CD14-positive monocyte (primary cell): ENCODE measurements at regions not wholly inside any gene's neighbourhood (a gene's known extent, or its start where the extent isn't known, plus 50 kb on each side); places are given as distances from the start of the nearest gene placed in this dataset.

ENCODE experiments used
- DNase-seq, 3 donors: peaks; one replicate each; pipeline ENCODE4 v3.0.0-alpha.2; 2011 to 2022
- H2AFZ ChIP-seq: 2 replicates; pipeline ENCODE4 v1.6.0; 2012; ENCODE audit warnings: mild to moderate bottlenecking, low read depth, low read length, inconsistent platforms; ENCODE audit not compliant: insufficient read depth, poor library complexity, severe bottlenecking
- H3K27ac ChIP-seq, 2 donors: 1 replicate in 1 of 2; 2 replicates in 1 of 2; pipeline ENCODE4 v1.5.1; 2012 to 2013; ENCODE audit warnings: low read length in 2 of 2, control low read depth in 1 of 2, inconsistent platforms in 1 of 2, low read depth in 1 of 2, mild to moderate bottlenecking in 1 of 2
- H3K27me3 ChIP-seq, 2 donors: one replicate each; pipeline versions ENCODE4 v1.6.0 to v1.6.1; 2011 to 2013; ENCODE audit warnings: low read length in 2 of 2; ENCODE audit not compliant: control insufficient read depth in 2 of 2, insufficient read depth in 2 of 2
- H3K36me3 ChIP-seq, 2 donors: replicated peaks in 1 of 2; 1 replicate in 1 of 2; 2 replicates in 1 of 2; pipeline versions ENCODE4 v1.5.1 to v1.6.1; 2012 to 2013; ENCODE audit warnings: low read length in 2 of 2, control low read depth in 1 of 2, inconsistent platforms in 1 of 2, mild to moderate bottlenecking in 1 of 2; ENCODE audit not compliant: insufficient read depth in 2 of 2, control insufficient read depth in 1 of 2
- H3K4me1 ChIP-seq, 2 donors: 1 replicate in 1 of 2; 2 replicates in 1 of 2; pipeline versions ENCODE4 v1.5.1 to v1.6.1; 2012 to 2013; ENCODE audit warnings: low read length in 2 of 2, control low read depth in 1 of 2, inconsistent platforms in 1 of 2, mild to moderate bottlenecking in 1 of 2, moderate library complexity in 1 of 2; ENCODE audit not compliant: insufficient read depth in 2 of 2, control insufficient read depth in 1 of 2
- H3K4me2 ChIP-seq: replicated peaks from 2 replicates; pipeline ENCODE3; 2012; ENCODE audit warnings: low read length, moderate library complexity, mild to moderate bottlenecking; ENCODE audit not compliant: poor library complexity, severe bottlenecking; ENCODE audit errors: extremely low read depth
- H3K4me3 ChIP-seq, 3 experiments: fragments of 200-600 bp in 1 of 3; sonication (generic) in 1 of 3; replicated peaks in 1 of 3; 1 replicate in 2 of 3; 2 replicates in 1 of 3; pipeline ENCODE4 v1.5.1; 2011 to 2013; ENCODE audit warnings: low read length in 3 of 3, mild to moderate bottlenecking in 3 of 3, control low read depth in 2 of 3, low read depth in 2 of 3, inconsistent platforms in 1 of 3, moderate library complexity in 1 of 3
- H3K79me2 ChIP-seq: 2 replicates; pipeline ENCODE4 v1.6.0; 2012; ENCODE audit warnings: mild to moderate bottlenecking, control low read depth, inconsistent platforms, low read length, moderate library complexity; ENCODE audit not compliant: insufficient read depth
- H3K9ac ChIP-seq: 2 replicates; pipeline ENCODE4 v1.6.0; 2017; ENCODE audit warnings: low read length, mild to moderate bottlenecking; ENCODE audit not compliant: insufficient read depth, poor library complexity, severe bottlenecking
- H3K9me3 ChIP-seq, 2 donors: replicated peaks in 1 of 2; 1 replicate in 1 of 2; 2 replicates in 1 of 2; pipeline versions ENCODE4 v1.5.1 to v1.6.1; 2012 to 2013; ENCODE audit warnings: low read length in 2 of 2, control low read depth in 1 of 2; ENCODE audit not compliant: control insufficient read depth in 1 of 2, insufficient read depth in 1 of 2
- H4K20me1 ChIP-seq: 2 replicates; pipeline ENCODE4 v1.6.0; 2012; ENCODE audit warnings: mild to moderate bottlenecking, low read length, control low read depth, moderate library complexity; ENCODE audit not compliant: insufficient read depth
- H3K27ac Mint-ChIP-seq, 7 donors: one replicate each; pipeline ENCODE4 v1.8.0; 2020; ENCODE audit warnings: mild to moderate bottlenecking in 7 of 7, mixed read lengths in 7 of 7, moderate library complexity in 6 of 7, inconsistent platforms in 2 of 7
- H3K27me3 Mint-ChIP-seq, 3 donors: one replicate each; pipeline ENCODE4 v1.8.0; 2021 to 2022; ENCODE audit warnings: low read depth in 3 of 3, mild to moderate bottlenecking in 3 of 3, mixed read lengths in 3 of 3, moderate library complexity in 3 of 3, inconsistent platforms in 1 of 3
- H3K36me3 Mint-ChIP-seq, 2 donors: one replicate each; pipeline ENCODE4 v1.8.0; 2020; ENCODE audit warnings: mixed read lengths in 2 of 2, inconsistent platforms in 1 of 2, mild to moderate bottlenecking in 1 of 2
- H3K4me1 Mint-ChIP-seq: one replicate; pipeline ENCODE4 v1.8.0; 2020; ENCODE audit warnings: mild to moderate bottlenecking, mixed read lengths
- H3K4me3 Mint-ChIP-seq, 2 donors: one replicate each; pipeline ENCODE4 v1.8.0; 2020; ENCODE audit warnings: mild to moderate bottlenecking in 2 of 2, mixed read lengths in 2 of 2, moderate library complexity in 1 of 2
- H3K9me3 Mint-ChIP-seq, 7 donors: one replicate each; pipeline ENCODE4 v1.8.0; 2020 to 2022; ENCODE audit warnings: mixed read lengths in 7 of 7, mild to moderate bottlenecking in 6 of 7, moderate library complexity in 6 of 7, inconsistent platforms in 2 of 7
- CTCF ChIP-seq: fragments of 200-600 bp; IDR thresholded peaks from one replicate; pipeline ENCODE4 v1.8.0; 2022; ENCODE audit warnings: antibody characterized with exemption, mild to moderate bottlenecking
- WGBS: methylation state at CpG from one replicate; pipeline ENCODE4 v1.1.5; 2013; ENCODE audit warnings: missing lambda C conversion rate; ENCODE audit not compliant: insufficient coverage; 5-methylcytosine and 5-hydroxymethylcytosine counted together
- intact Hi-C, 2 donors: fragments of 100-400 bp; cut with micrococcal nuclease; formaldehyde crosslinking; loops; one replicate each; pipeline versions ENCODE4 v1.15.0 to v1.15.1; 2023

DNA sequence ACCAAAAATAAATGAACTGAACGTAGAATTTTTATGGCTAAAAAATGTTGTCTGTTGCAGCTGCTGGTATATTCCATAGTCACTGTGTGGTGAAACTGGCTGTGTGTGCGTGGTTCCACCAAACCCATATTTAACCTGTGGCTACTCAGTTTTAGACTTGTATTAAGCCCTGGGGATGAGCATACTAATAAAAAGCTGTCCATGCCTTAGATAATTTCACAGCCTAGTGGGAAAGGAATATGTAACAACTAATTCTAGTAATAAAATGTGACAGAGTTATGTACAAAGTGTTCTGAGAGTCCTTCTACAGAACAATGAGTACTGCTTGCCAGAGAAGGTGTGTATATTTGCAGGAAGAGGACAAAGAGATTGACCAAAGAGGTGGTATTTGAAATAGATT is 125.5 kb downstream of the TMTC3 start:
- no peaks in the 10 kb centered on the region for H3K4me1 Mint-ChIP-seq
- H3K79me2 ChIP-seq: no peaks in the 10 kb centered on the region
- no peak overlapping the region for H3K4me2 ChIP-seq
- H3K9me3 Mint-ChIP-seq: peaks cover 0 to 10% (median 2%) of the 10 kb centered on the region in 7 donors
- intact Hi-C loops: no loop called here
- no peak overlapping the region for H3K27ac Mint-ChIP-seq
- no peaks in the 10 kb centered on the region for H3K9me3 ChIP-seq
- 100% methylated on average over 1 of the region's 2 CpGs for WGBS
- no peak overlapping the region for H3K9ac ChIP-seq
- H3K4me3 ChIP-seq: no peak overlapping the region
- H3K27me3 ChIP-seq: no peaks in the 10 kb centered on the region
- H3K4me3 Mint-ChIP-seq: no peak overlapping the region
- TF ChIP-seq CTCF: no peak
- no peaks in the 10 kb centered on the region for H3K4me1 ChIP-seq
- H3K36me3 Mint-ChIP-seq: no peaks in the 10 kb centered on the region
- H3K27me3 Mint-ChIP-seq: no peaks in the 10 kb centered on the region
- H4K20me1 ChIP-seq: no peaks in the 10 kb centered on the region
- no peaks in the 10 kb centered on the region for H3K36me3 ChIP-seq
- no peak for DNase-seq
- H3K27ac ChIP-seq: no peak overlapping the region
- H2AFZ ChIP-seq: no peak overlapping the region

DNA sequence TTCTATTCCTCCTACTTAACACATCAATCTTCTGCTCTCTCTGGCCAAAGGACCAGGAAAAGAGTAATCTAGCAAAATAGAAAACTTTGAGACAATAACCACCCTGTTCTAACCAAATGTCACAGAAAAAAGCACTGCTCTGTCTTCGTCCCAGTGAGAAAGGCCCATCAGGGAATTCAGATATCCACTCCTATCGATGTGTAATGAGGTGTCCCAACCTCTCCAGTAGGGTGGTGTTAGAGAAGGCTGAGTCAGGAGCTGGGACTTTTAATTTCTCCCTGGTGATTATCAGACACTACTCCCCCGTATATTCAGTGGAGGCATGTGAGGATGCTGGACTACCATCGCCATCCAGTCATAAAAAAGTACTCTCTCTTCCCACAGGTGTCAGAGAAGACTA is 130.3 kb downstream of the TMTC3 start:
- H3K9me3 Mint-ChIP-seq: peaks cover 2 to 13% (median 7%) of the 10 kb centered on the region in 7 donors

More for the DNA sequence above, 130.3 kb downstream of the TMTC3 start:
- no peak overlapping the region for H3K4me3 Mint-ChIP-seq
- H3K4me1 ChIP-seq: no peaks in the 10 kb centered on the region
- intact Hi-C loops: no loop called here
- no peaks in the 10 kb centered on the region for H4K20me1 ChIP-seq
- H3K4me1 Mint-ChIP-seq: no peaks in the 10 kb centered on the region
- DNase-seq: no peak
- H3K4me2 ChIP-seq: no peak overlapping the region
- no peak for TF ChIP-seq CTCF
- no peak overlapping the region for H3K9ac ChIP-seq
- H3K27ac Mint-ChIP-seq: no peak overlapping the region
- no peaks in the 10 kb centered on the region for H3K27me3 ChIP-seq
- no peak overlapping the region for H3K27ac ChIP-seq
- H3K79me2 ChIP-seq: no peaks in the 10 kb centered on the region
- H3K36me3 ChIP-seq: no peaks in the 10 kb centered on the region
- H3K4me3 ChIP-seq: no peak overlapping the region
- no peak overlapping the region for H2AFZ ChIP-seq
- peaks cover 0 to 3% of the 10 kb centered on the region in 2 donors for H3K9me3 ChIP-seq
- H3K36me3 Mint-ChIP-seq: no peaks in the 10 kb centered on the region
- H3K27me3 Mint-ChIP-seq: no peaks in the 10 kb centered on the region
- WGBS: no CpG with 5 or more reads among the region's 4 CpGs
